T-helper 17 cell (primary cell): ENCODE measurements at regions not wholly inside any gene's neighbourhood (a gene's known extent, or its start where the extent isn't known, plus 50 kb on each side); places are given as distances from the start of the nearest gene placed in this dataset.
"Not testable (repeated sequence)": the region's sequence is repeated elsewhere in the genome, so short reads cannot be mapped to it uniquely, and the experiment has no call there.

Experiments
- ATAC-seq: fragments of 150-1000 bp; cut with Tn5 transposase; 2 replicates; pipeline ENCODE4 v1.10.0; 2021; ENCODE audit warnings: mild to moderate bottlenecking, moderate library complexity
- DNase-seq, 3 donors: peaks; one replicate each; pipeline versions ENCODE4 v3.0.0 to v3.0.0-alpha.2; 2020 to 2021
- H3K9me3 ChIP-seq: one replicate; pipeline ENCODE4 v1.7.0; 2013; ENCODE audit warnings: low read length, mild to moderate bottlenecking; ENCODE audit not compliant: control insufficient read depth, poor library complexity, severe bottlenecking
- H3K27ac Mint-ChIP-seq: one replicate; pipeline ENCODE4 v1.8.0; 2022; ENCODE audit warnings: mild to moderate bottlenecking, moderate library complexity, mixed read lengths
- H3K27me3 Mint-ChIP-seq: one replicate; pipeline ENCODE4 v1.8.0; 2022; ENCODE audit warnings: mixed read lengths
- H3K36me3 Mint-ChIP-seq: one replicate; pipeline ENCODE4 v1.8.0; 2022; ENCODE audit warnings: low read depth, mixed read lengths
- H3K4me1 Mint-ChIP-seq: one replicate; pipeline ENCODE4 v1.8.0; 2022; ENCODE audit warnings: mild to moderate bottlenecking, mixed read lengths
- H3K4me3 Mint-ChIP-seq: one replicate; pipeline ENCODE4 v1.8.0; 2022; ENCODE audit warnings: mild to moderate bottlenecking, moderate library complexity, mixed read lengths

GRCh38 chr7:41404375-41405074 is 298.4 kb downstream of the INHBA start:
- no peaks in the 10 kb centered on the region for H3K4me1 Mint-ChIP-seq
- H3K4me3 Mint-ChIP-seq = no peak overlapping the region
- DNase-seq (no peak), ATAC-seq (no peak)
- H3K27ac Mint-ChIP-seq = no peak overlapping the region
- H3K9me3 ChIP-seq = no peaks in the 10 kb centered on the region
- no peaks in the 10 kb centered on the region for H3K27me3 Mint-ChIP-seq
- no peaks in the 10 kb centered on the region for H3K36me3 Mint-ChIP-seq

DNA sequence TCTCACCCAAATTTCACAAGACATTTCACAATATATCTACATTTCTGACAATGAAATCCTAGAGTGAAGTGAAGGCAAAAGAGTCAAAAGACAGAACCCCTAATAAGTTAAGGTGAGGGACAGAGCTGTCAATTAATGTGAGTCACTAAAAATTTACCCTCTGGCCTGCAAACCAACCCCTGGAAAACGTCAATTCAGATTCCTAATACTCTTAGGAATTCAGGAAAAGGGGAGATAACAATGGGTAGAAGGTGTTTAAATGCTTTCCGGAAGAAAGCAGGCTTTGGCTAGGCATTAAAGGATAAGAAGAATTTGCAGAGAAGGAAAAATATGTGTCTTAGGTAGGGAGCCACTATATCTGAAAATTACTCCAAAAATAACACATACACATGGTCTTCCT is 299.6 kb downstream of the INHBA start:
- no peak for DNase-seq
- no peaks in the 10 kb centered on the region for H3K9me3 ChIP-seq
- Mint-ChIP-seq H3K4me1 (no peaks in the 10 kb centered on the region), H3K27me3 (no peaks in the 10 kb centered on the region), H3K27ac (no peak overlapping the region), H3K36me3 (no peaks in the 10 kb centered on the region), H3K4me3 (no peak overlapping the region)
- ATAC-seq = no peak

GRCh38 chr7:41401833-41402232 is 301.1 kb downstream of the INHBA start:
- H3K36me3 Mint-ChIP-seq = no peaks in the 10 kb centered on the region
- H3K4me3 Mint-ChIP-seq = no peak overlapping the region
- H3K4me1 Mint-ChIP-seq = no peaks in the 10 kb centered on the region
- ATAC-seq (no peak), DNase-seq (no peak)
- H3K27me3 Mint-ChIP-seq = no peaks in the 10 kb centered on the region
- no peaks in the 10 kb centered on the region for H3K9me3 ChIP-seq
- no peak overlapping the region for H3K27ac Mint-ChIP-seq

GRCh38 chr7:41399171-41399570 is 303.7 kb downstream of the INHBA start:
- H3K4me3 Mint-ChIP-seq = no peak overlapping the region
- H3K36me3 Mint-ChIP-seq = no peaks in the 10 kb centered on the region
- no peaks in the 10 kb centered on the region for H3K4me1 Mint-ChIP-seq
- ATAC-seq (no peak), DNase-seq (no peak)
- no peak overlapping the region for H3K27ac Mint-ChIP-seq
- no peaks in the 10 kb centered on the region for H3K27me3 Mint-ChIP-seq
- H3K9me3 ChIP-seq = no peaks in the 10 kb centered on the region

DNA sequence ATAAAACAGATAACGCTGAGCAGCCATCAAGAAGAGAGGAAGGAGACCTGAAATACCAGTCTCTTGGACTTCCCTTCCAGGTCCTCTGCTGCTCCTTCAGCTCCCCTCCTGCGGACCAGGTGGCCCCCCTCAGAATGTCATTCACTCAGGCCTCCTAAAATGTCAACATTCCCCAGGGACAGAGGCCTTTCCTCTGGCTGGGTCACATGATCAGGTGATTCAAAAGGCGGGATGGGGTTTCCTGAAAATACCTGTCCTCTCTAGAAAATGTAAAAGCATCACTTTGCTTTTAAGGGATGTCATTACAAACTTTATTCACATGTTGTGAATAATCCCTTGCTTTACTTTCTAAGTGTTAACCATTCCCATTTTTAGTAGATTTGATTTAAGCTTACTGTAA is 311.1 kb downstream of the INHBA start:
- Mint-ChIP-seq H3K27me3 (no peaks in the 10 kb centered on the region), H3K27ac (no peak overlapping the region), H3K4me1 (no peaks in the 10 kb centered on the region), H3K36me3 (no peaks in the 10 kb centered on the region), H3K4me3 (no peak overlapping the region)
- H3K9me3 ChIP-seq = no peaks in the 10 kb centered on the region
- no peak for DNase-seq
- no peak for ATAC-seq

GRCh38 chr7:41388933-41389332 is 314.0 kb downstream of the INHBA start:
- not testable (repeated sequence) for H3K4me3 Mint-ChIP-seq, H3K9me3 ChIP-seq, H3K36me3 Mint-ChIP-seq, H3K27me3 Mint-ChIP-seq, H3K27ac Mint-ChIP-seq, H3K4me1 Mint-ChIP-seq, DNase-seq, ATAC-seq

GRCh38 chr7:41385996-41386395 is 316.9 kb downstream of the INHBA start:
- Mint-ChIP-seq H3K4me1 (no peaks in the 10 kb centered on the region), H3K36me3 (no peaks in the 10 kb centered on the region), H3K4me3 (no peak overlapping the region), H3K27me3 (no peaks in the 10 kb centered on the region), H3K27ac (no peak overlapping the region)
- peaks cover 2% of the 10 kb centered on the region for H3K9me3 ChIP-seq
- ATAC-seq (no peak), DNase-seq (no peak)

GRCh38 chr7:41384418-41384817 is 318.5 kb downstream of the INHBA start:
- ATAC-seq (no peak), DNase-seq (no peak)
- no peak overlapping the region for H3K27ac Mint-ChIP-seq
- no peaks in the 10 kb centered on the region for H3K4me1 Mint-ChIP-seq
- no peak overlapping the region for H3K4me3 Mint-ChIP-seq
- peaks cover 2% of the 10 kb centered on the region for H3K9me3 ChIP-seq
- H3K27me3 Mint-ChIP-seq = no peaks in the 10 kb centered on the region
- no peaks in the 10 kb centered on the region for H3K36me3 Mint-ChIP-seq

DNA sequence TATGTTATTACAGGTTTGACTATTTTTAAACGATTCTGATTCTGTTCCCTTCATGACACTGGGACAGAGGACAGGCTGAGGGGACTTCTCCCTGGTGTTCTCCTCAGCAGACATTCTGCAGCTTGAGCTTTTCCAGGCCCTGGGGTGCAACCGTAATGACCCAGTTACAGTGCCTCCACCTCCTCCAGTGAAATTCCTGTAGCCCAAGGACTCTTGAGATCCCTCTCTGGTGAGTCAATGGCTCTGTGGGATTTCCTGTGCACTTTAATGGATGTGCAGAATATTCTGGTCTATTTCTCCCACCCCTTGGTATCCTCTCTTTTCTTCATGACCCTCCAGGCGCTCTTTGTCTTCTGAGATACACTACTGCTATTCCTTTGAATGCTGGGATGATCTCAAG is 319.3 kb downstream of the INHBA start:
- Mint-ChIP-seq H3K4me1 (no peaks in the 10 kb centered on the region), H3K36me3 (no peaks in the 10 kb centered on the region), H3K4me3 (no peak overlapping the region), H3K27ac (no peak overlapping the region), H3K27me3 (no peaks in the 10 kb centered on the region)
- ATAC-seq = no peak
- no peak for DNase-seq
- peaks cover 2% of the 10 kb centered on the region for H3K9me3 ChIP-seq

- Mint-ChIP-seq H3K4me1 (no peaks in the 10 kb centered on the region), H3K27me3 (no peaks in the 10 kb centered on the region), H3K4me3 (no peak overlapping the region), H3K36me3 (no peaks in the 10 kb centered on the region), H3K27ac (no peak overlapping the region)
- no peaks in the 10 kb centered on the region for H3K9me3 ChIP-seq
- DNase-seq (no peak), ATAC-seq (no peak)
Measured at GRCh38 chr7:41378156-41378555, 324.7 kb downstream of the INHBA start.

GRCh38 chr7:41375582-41375981 is 327.3 kb downstream of the INHBA start:
- Mint-ChIP-seq H3K36me3 (no peaks in the 10 kb centered on the region), H3K4me1 (no peaks in the 10 kb centered on the region), H3K4me3 (no peak overlapping the region), H3K27ac (no peak overlapping the region), H3K27me3 (no peaks in the 10 kb centered on the region)
- no peaks in the 10 kb centered on the region for H3K9me3 ChIP-seq
- ATAC-seq (no peak), DNase-seq (no peak)

- Mint-ChIP-seq H3K27ac (no peak overlapping the region), H3K4me1 (no peaks in the 10 kb centered on the region), H3K4me3 (no peak overlapping the region), H3K27me3 (no peaks in the 10 kb centered on the region), H3K36me3 (no peaks in the 10 kb centered on the region)
- no peak for ATAC-seq
- DNase-seq = no peak
- no peaks in the 10 kb centered on the region for H3K9me3 ChIP-seq
Measured at GRCh38 chr7:41374150-41374848, 328.6 kb downstream of the INHBA start.

- no peaks in the 10 kb centered on the region for H3K36me3 Mint-ChIP-seq
Measured at GRCh38 chr7:41367967-41368882, 334.7 kb downstream of the INHBA start.

More at GRCh38 chr7:41367967-41368882, 334.7 kb downstream of the INHBA start:
- Mint-ChIP-seq H3K27ac (no peak overlapping the region), H3K4me3 (no peak overlapping the region), H3K27me3 (no peaks in the 10 kb centered on the region), H3K4me1 (no peaks in the 10 kb centered on the region)
- no peaks in the 10 kb centered on the region for H3K9me3 ChIP-seq
- no peak for ATAC-seq
- DNase-seq = no peak
